ENCODE measurements at regions not wholly inside any gene's neighbourhood (a gene's known extent, or its start where the extent isn't known, plus 50 kb on each side); places are given as distances from the start of the nearest gene placed in this dataset.

GRCh38 chr15:95912280-95912625 is 418.2 kb upstream of the NR2F2 start:
- Histone ChIP-seq H3K4me1 (ENCODE audit: insufficient read depth, low read length, severe bottlenecking) (no peaks in the 10 kb centered on the region), H4K20me1 (ENCODE audit: insufficient read depth, low read length) (no peaks in the 10 kb centered on the region), H3F3A (ENCODE audit: insufficient read depth, low read length) (no peaks in the 10 kb centered on the region), H3K27ac (ENCODE audit: low read depth, low read length, poor library complexity, severe bottlenecking) (no peak overlapping the region), H3K4me3 (ENCODE audit: low read depth, low read length, poor library complexity, severe bottlenecking) (no peak overlapping the region), H3K9ac (ENCODE audit: low read length) (no peak overlapping the region), H3K27me3 (ENCODE audit: insufficient read depth, low read length) (no peaks in the 10 kb centered on the region), H3K4me2 (ENCODE audit: low read length) (no peak overlapping the region), H3K9me3 (ENCODE audit: low read length) (no peaks in the 10 kb centered on the region), H2AFZ (ENCODE audit: low read length) (no peak overlapping the region), H3K79me2 (ENCODE audit: insufficient read depth, low read length) (no peaks in the 10 kb centered on the region), H3K9me2 (ENCODE audit: low read depth, low read length) (no peaks in the 10 kb centered on the region), H3K36me3 (ENCODE audit: insufficient read depth, low read length) (no peaks in the 10 kb centered on the region)
- TF ChIP-seq CTCF (IDR thresholded peaks at IDR 0.05; ENCODE audit: low read length) = no peak
- no peak for TF ChIP-seq EZH2 (IDR thresholded peaks at IDR 0.05; ENCODE audit: borderline replicate concordance, low read length)

GRCh38 chr15:95912728-95913127 is 417.8 kb upstream of the NR2F2 start:
- no peak overlapping the region for H3K27ac ChIP-seq (ENCODE audit: low read depth, low read length, poor library complexity, severe bottlenecking)
- H3K4me3 ChIP-seq (ENCODE audit: low read depth, low read length, poor library complexity, severe bottlenecking) = no peak overlapping the region
- no peaks in the 10 kb centered on the region for H3K27me3 ChIP-seq (ENCODE audit: insufficient read depth, low read length)
- no peaks in the 10 kb centered on the region for H3K36me3 ChIP-seq (ENCODE audit: insufficient read depth, low read length)
- no peaks in the 10 kb centered on the region for H3K79me2 ChIP-seq (ENCODE audit: insufficient read depth, low read length)
- H3K9me2 ChIP-seq (ENCODE audit: low read depth, low read length) = no peaks in the 10 kb centered on the region
- TF ChIP-seq CTCF (IDR thresholded peaks at IDR 0.05; ENCODE audit: low read length) = no peak
- no peak for TF ChIP-seq EZH2 (IDR thresholded peaks at IDR 0.05; ENCODE audit: borderline replicate concordance, low read length)
- H3F3A ChIP-seq (ENCODE audit: insufficient read depth, low read length) = no peaks in the 10 kb centered on the region
- H3K9me3 ChIP-seq (ENCODE audit: low read length) = no peaks in the 10 kb centered on the region
- H3K4me1 ChIP-seq (ENCODE audit: insufficient read depth, low read length, severe bottlenecking) = no peaks in the 10 kb centered on the region
- no peaks in the 10 kb centered on the region for H4K20me1 ChIP-seq (ENCODE audit: insufficient read depth, low read length)
- H3K9ac ChIP-seq (ENCODE audit: low read length) = no peak overlapping the region
- H3K4me2 ChIP-seq (ENCODE audit: low read length) = no peak overlapping the region
- no peak overlapping the region for H2AFZ ChIP-seq (ENCODE audit: low read length)

GRCh38 chr15:95916568-95916967 is 413.9 kb upstream of the NR2F2 start:
- Histone ChIP-seq H3K9me3 (ENCODE audit: low read length) (no peaks in the 10 kb centered on the region), H3K27me3 (ENCODE audit: insufficient read depth, low read length) (no peaks in the 10 kb centered on the region), H3K4me2 (ENCODE audit: low read length) (no peak overlapping the region), H3K27ac (ENCODE audit: low read depth, low read length, poor library complexity, severe bottlenecking) (no peak overlapping the region), H3K79me2 (ENCODE audit: insufficient read depth, low read length) (no peaks in the 10 kb centered on the region), H3K9ac (ENCODE audit: low read length) (no peak overlapping the region), H2AFZ (ENCODE audit: low read length) (no peak overlapping the region), H3F3A (ENCODE audit: insufficient read depth, low read length) (no peaks in the 10 kb centered on the region), H3K4me3 (ENCODE audit: low read depth, low read length, poor library complexity, severe bottlenecking) (no peak overlapping the region), H3K36me3 (ENCODE audit: insufficient read depth, low read length) (no peaks in the 10 kb centered on the region), H3K4me1 (ENCODE audit: insufficient read depth, low read length, severe bottlenecking) (no peaks in the 10 kb centered on the region), H4K20me1 (ENCODE audit: insufficient read depth, low read length) (no peaks in the 10 kb centered on the region), H3K9me2 (ENCODE audit: low read depth, low read length) (no peaks in the 10 kb centered on the region)
- TF ChIP-seq EZH2 (IDR thresholded peaks at IDR 0.05; ENCODE audit: borderline replicate concordance, low read length) = no peak

GRCh38 chr15:95918525-95918924 is 412.0 kb upstream of the NR2F2 start:
- TF ChIP-seq CTCF (IDR thresholded peaks at IDR 0.05; ENCODE audit: low read length) (no peak), EZH2 (IDR thresholded peaks at IDR 0.05; ENCODE audit: borderline replicate concordance, low read length) (no peak)
- no peak overlapping the region for H2AFZ ChIP-seq (ENCODE audit: low read length)

More at GRCh38 chr15:95918525-95918924, 412.0 kb upstream of the NR2F2 start:
- H4K20me1 ChIP-seq (ENCODE audit: insufficient read depth, low read length) = no peaks in the 10 kb centered on the region
- no peaks in the 10 kb centered on the region for H3K36me3 ChIP-seq (ENCODE audit: insufficient read depth, low read length)
- H3K27ac ChIP-seq (ENCODE audit: low read depth, low read length, poor library complexity, severe bottlenecking) = no peak overlapping the region
- no peaks in the 10 kb centered on the region for H3F3A ChIP-seq (ENCODE audit: insufficient read depth, low read length)
- no peaks in the 10 kb centered on the region for H3K9me2 ChIP-seq (ENCODE audit: low read depth, low read length)
- H3K27me3 ChIP-seq (ENCODE audit: insufficient read depth, low read length) = no peaks in the 10 kb centered on the region
- no peak overlapping the region for H3K4me3 ChIP-seq (ENCODE audit: low read depth, low read length, poor library complexity, severe bottlenecking)
- H3K9ac ChIP-seq (ENCODE audit: low read length) = no peak overlapping the region
- no peaks in the 10 kb centered on the region for H3K9me3 ChIP-seq (ENCODE audit: low read length)
- no peak overlapping the region for H3K4me2 ChIP-seq (ENCODE audit: low read length)
- no peaks in the 10 kb centered on the region for H3K79me2 ChIP-seq (ENCODE audit: insufficient read depth, low read length)
- no peaks in the 10 kb centered on the region for H3K4me1 ChIP-seq (ENCODE audit: insufficient read depth, low read length, severe bottlenecking)
